Natural killer cell treated with Interleukin-12 subunit alpha and Interleukin-12 subunit beta and Interleukin-15 and Interleukin-18, amount 100 ng/mL, for 72 hours (primary cell): ENCODE measurements at regions not wholly inside any gene's neighbourhood (a gene's known extent, or its start where the extent isn't known, plus 50 kb on each side); places are given as distances from the start of the nearest gene placed in this dataset.
"Not testable (repeated sequence)": the region's sequence is repeated elsewhere in the genome, so short reads cannot be mapped to it uniquely, and the experiment has no call there.

Experiments used
- ATAC-seq, 2 donors: fragments of 150-1000 bp; cut with Tn5 transposase in 1 of 2; sonication (Bioruptor Pico), chemical (Tn5 transposase) in 1 of 2; 2 replicates each; pipeline ENCODE4 v1.10.0; 2021
- DNase-seq: peaks from one replicate; pipeline ENCODE4 v3.0.0; 2022; ENCODE audit warnings: low spot score
- H3K27ac Mint-ChIP-seq, 2 donors: 1 replicate in 1 of 2; 2 replicates in 1 of 2; pipeline ENCODE4 v1.8.0; 2022; ENCODE audit warnings: mixed read lengths in 2 of 2, mild to moderate bottlenecking in 1 of 2, moderate library complexity in 1 of 2
- H3K27me3 Mint-ChIP-seq, 2 donors: 1 replicate in 1 of 2; 2 replicates in 1 of 2; pipeline ENCODE4 v1.8.0; 2022; ENCODE audit warnings: mixed read lengths in 2 of 2
- H3K36me3 Mint-ChIP-seq: one replicate; pipeline ENCODE4 v1.8.0; 2022; ENCODE audit warnings: mixed read lengths
- H3K4me1 Mint-ChIP-seq, 2 donors: 1 replicate in 1 of 2; 2 replicates in 1 of 2; pipeline ENCODE4 v1.8.0; 2022; ENCODE audit warnings: low read depth in 2 of 2, mixed read lengths in 2 of 2, mild to moderate bottlenecking in 1 of 2
- H3K4me3 Mint-ChIP-seq: one replicate; pipeline ENCODE4 v1.8.0; 2022; ENCODE audit warnings: mixed read lengths
- H3K9me3 Mint-ChIP-seq: 2 replicates; pipeline ENCODE4 v1.8.0; 2022; ENCODE audit warnings: mixed read lengths

- DNase-seq = no peak
- Mint-ChIP-seq H3K4me3 (no peak overlapping the region), H3K4me1 (no peaks in the 10 kb centered on the region), H3K9me3 (no peaks in the 10 kb centered on the region), H3K27me3 (peaks cover 19 to 42% of the 10 kb centered on the region in 2 donors), H3K27ac (no peak overlapping the region), H3K36me3 (no peaks in the 10 kb centered on the region)
- ATAC-seq = no peak
Observed at GRCh38 chr4:183011213-183011907, 87.7 kb upstream of the WWC2 start.

DNA sequence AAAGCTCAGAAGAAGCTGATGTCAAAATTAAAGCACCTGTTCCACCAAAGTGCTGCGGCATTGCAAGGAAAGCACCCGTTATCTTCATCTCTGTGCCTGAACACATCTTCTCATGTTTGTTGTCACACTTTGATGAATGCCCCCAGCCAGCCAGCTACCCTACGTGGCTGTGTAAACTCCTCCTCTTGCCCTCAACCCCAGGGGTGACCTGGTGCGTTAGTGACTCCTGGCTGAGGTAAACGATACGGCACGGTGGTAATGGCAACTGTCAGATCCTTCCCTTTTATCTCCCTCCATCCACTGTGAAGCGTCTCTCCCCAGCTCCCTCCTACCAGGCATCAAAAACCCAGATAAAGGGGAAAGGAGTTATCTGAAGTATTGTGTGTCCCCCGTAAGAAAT, 90.6 kb upstream of the WWC2 start:
- no peak overlapping the region for H3K27ac Mint-ChIP-seq
- peaks cover 20 to 42% of the 10 kb centered on the region in 2 donors for H3K27me3 Mint-ChIP-seq
- H3K4me1 Mint-ChIP-seq = no peaks in the 10 kb centered on the region
- ATAC-seq (no peak), DNase-seq (no peak)
- no peaks in the 10 kb centered on the region for H3K9me3 Mint-ChIP-seq
- H3K36me3 Mint-ChIP-seq = peaks cover 4% of the 10 kb centered on the region
- H3K4me3 Mint-ChIP-seq = no peak overlapping the region

DNA sequence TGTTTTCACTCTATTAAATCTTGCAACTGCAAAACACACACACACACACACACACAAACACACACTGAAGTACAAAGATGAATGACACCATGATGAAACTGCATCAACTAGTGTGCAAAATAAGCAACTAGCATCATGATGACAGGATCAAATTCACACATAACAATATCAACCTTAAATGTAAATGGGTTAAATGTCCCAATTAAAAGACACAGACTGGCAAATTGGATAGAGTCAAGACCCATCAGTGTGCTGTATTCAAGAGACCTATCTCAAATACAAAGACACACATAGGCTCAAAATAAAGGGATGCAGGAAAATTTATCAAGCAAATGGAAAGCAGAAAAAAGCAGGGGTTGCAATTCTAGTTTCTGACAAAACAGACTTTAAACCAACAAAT, 87.2 kb upstream of the DCTD start:
- not testable (repeated sequence) for H3K9me3 Mint-ChIP-seq, H3K4me1 Mint-ChIP-seq, ATAC-seq, H3K27ac Mint-ChIP-seq, H3K36me3 Mint-ChIP-seq, H3K4me3 Mint-ChIP-seq, DNase-seq
- H3K27me3 Mint-ChIP-seq = peaks cover 9 to 30% of the 10 kb centered on the region in 2 donors

DNA sequence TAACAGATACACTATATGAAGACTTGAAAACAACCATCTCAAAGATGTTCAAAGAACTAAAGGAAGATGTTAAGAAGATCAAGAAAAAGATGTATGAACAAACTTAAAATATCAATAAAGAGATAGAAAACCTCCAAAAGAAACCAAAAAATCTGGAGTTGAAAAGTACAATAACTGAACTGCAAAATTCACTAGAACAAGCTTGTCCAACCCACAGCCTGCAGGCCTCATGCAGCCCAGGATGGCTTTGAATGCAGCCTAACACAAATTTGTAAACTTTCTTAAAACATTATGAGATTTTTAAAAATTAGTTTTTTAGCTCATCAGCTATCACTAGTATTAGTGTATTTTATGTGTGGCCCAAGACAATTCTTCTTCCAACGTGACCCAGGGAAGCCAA, 77.0 kb upstream of the DCTD start:
- peaks cover 6% of the 10 kb centered on the region for H3K36me3 Mint-ChIP-seq
- H3K4me1 Mint-ChIP-seq = no peaks in the 10 kb centered on the region
- H3K27me3 Mint-ChIP-seq = peaks cover 5 to 12% of the 10 kb centered on the region in 2 donors
- no peak overlapping the region for H3K27ac Mint-ChIP-seq
- DNase-seq (no peak), ATAC-seq (no peak)
- no peak overlapping the region for H3K4me3 Mint-ChIP-seq
- H3K9me3 Mint-ChIP-seq = peaks cover 13% of the 10 kb centered on the region

DNA sequence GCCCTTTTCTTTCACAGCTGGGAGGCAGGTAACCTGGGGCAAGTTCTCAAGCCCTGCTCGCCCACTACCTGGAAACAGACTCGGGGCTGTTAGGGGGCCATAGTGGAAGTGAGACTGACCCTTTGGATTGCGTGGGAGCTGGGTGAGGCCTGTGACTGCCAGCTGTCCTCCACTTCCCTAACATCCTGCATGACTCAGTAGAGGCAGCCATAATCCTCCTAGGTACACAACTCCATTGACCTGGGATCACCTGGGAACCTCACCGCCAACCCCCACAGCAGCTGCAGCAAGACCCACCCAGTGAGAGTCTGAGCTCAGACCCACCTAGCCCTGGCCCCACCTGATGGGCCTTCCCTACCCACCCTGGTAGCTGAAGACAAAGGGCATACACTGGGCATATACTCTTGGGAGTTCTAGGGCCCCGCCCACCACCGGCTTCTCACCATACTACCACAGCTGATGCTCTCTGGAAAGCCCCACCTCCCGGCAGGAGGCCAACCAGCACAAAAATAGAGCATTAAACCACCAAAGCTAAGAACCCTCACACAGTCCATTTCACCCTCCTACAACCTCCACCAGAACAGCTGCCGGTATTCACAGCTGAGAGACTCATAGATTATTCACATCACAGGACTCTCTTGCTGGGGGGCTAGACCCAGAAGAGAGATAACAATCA, 61.1 kb upstream of the DCTD start:
- Mint-ChIP-seq H3K9me3 (no peaks in the 10 kb centered on the region), H3K4me1 (peaks cover 0 to 4% of the 10 kb centered on the region in 2 donors), H3K27me3 (peaks cover 28 to 51% of the 10 kb centered on the region in 2 donors), H3K36me3 (no peaks in the 10 kb centered on the region), H3K4me3 (no peak overlapping the region), H3K27ac (no peak overlapping the region)
- DNase-seq = no peak
- no peak for ATAC-seq

DNA sequence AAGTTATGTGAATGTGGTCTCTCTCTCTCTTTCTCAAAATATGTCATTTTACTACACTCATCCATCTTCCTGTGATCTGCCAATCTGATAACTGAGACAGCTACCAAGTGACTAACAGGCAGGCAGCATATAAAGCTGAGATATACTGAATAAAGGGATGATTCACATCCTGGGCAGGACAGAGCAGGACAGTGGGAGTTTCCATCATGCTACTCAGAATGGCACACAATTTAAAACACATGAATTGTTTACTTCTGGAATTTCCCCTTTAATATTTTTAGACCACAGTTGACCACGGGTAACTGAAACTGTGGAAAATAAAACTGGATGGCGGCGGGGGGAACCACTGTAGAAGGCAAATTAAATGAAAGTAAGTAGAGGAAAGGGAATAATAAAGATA, 58.6 kb upstream of the DCTD start:
- H3K27me3 Mint-ChIP-seq = peaks cover 20 to 42% of the 10 kb centered on the region in 2 donors
- H3K4me3 Mint-ChIP-seq = peak overlapping the region; percentile 25
- H3K4me1 Mint-ChIP-seq = peaks cover 0 to 4% of the 10 kb centered on the region in 2 donors
- peak overlapping the region in 1 of 2 donors; percentile 5 for H3K27ac Mint-ChIP-seq
- no peak for DNase-seq
- H3K9me3 Mint-ChIP-seq = no peaks in the 10 kb centered on the region
- no peaks in the 10 kb centered on the region for H3K36me3 Mint-ChIP-seq
- peak; percentile 76 to 92 for ATAC-seq

DNA sequence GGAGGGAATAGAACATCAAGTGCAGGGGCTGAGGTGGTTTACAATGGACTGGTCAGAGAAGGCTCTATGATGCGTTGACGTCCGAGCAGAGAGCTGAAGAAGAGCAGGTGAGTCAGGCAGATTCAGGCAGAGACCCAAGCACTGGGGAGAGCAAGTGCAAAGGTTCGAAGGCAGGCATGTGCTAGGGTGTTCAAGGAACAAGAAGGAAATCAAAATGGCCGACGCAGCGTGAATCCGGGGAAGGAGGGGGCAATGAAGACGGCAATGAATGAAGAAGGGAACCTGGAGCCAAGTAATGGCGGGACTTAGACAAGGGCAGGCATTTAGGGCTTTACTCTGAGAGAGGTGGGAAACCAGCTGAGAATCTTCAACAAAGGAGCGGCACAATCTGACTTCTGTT, 56.8 kb upstream of the DCTD start:
- ATAC-seq = no peak
- Mint-ChIP-seq H3K4me3 (no peak overlapping the region), H3K9me3 (no peaks in the 10 kb centered on the region), H3K36me3 (no peaks in the 10 kb centered on the region), H3K27ac (no peak overlapping the region), H3K27me3 (peaks cover 26 to 39% of the 10 kb centered on the region in 2 donors), H3K4me1 (peaks cover 0 to 4% of the 10 kb centered on the region in 2 donors)
- no peak for DNase-seq

DNA sequence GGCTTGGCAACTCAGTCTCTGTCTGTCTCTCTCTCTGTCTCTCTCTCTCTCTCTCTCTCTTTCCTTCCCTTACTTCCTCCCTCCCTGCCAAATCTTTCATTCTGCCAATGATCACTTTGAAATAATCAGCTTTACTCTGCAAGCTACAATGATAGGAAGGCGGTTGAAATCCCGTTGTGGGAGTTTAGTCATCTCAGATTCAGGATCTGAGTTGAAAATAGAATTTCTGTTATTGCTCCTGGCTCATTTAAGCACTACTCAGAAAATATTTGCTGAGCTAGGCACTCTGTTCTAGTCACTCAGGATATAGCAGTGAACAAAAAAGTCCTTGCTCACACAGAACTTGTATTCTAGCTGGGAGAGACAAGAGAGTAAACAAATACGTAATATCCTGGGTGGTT, 56.3 kb upstream of the DCTD start:
- ATAC-seq = no peak
- H3K36me3 Mint-ChIP-seq = no peaks in the 10 kb centered on the region
- no peaks in the 10 kb centered on the region for H3K9me3 Mint-ChIP-seq
- H3K27me3 Mint-ChIP-seq = peaks cover 28 to 35% of the 10 kb centered on the region in 2 donors
- no peak for DNase-seq
- no peak overlapping the region for H3K27ac Mint-ChIP-seq
- no peak overlapping the region for H3K4me3 Mint-ChIP-seq
- peaks cover 0 to 4% of the 10 kb centered on the region in 2 donors for H3K4me1 Mint-ChIP-seq

DNA sequence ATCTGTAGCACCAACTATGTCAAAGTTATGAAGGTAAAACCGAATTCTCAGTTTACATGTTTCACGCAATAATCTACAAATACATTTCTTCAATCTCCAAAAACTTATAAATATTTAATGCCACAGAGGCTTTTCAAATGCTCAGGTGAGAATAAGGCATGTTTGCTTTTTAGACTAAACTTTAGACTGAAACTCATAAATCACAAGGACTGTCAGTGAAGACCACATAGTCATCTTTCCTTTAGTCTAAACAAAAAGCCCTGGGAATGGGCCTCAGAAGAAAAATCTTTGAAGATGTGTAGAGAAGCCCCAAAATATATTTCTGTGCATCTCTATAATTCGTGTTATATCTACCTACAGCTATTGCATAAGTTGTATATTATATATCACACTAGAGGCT, 54.5 kb upstream of the DCTD start:
- ATAC-seq (no peak), DNase-seq (no peak)
- Mint-ChIP-seq H3K4me1 (peaks cover 0 to 4% of the 10 kb centered on the region in 2 donors), H3K27ac (no peak overlapping the region), H3K4me3 (no peak overlapping the region), H3K9me3 (no peaks in the 10 kb centered on the region), H3K27me3 (peaks cover 28 to 38% of the 10 kb centered on the region in 2 donors), H3K36me3 (no peaks in the 10 kb centered on the region)

DNA sequence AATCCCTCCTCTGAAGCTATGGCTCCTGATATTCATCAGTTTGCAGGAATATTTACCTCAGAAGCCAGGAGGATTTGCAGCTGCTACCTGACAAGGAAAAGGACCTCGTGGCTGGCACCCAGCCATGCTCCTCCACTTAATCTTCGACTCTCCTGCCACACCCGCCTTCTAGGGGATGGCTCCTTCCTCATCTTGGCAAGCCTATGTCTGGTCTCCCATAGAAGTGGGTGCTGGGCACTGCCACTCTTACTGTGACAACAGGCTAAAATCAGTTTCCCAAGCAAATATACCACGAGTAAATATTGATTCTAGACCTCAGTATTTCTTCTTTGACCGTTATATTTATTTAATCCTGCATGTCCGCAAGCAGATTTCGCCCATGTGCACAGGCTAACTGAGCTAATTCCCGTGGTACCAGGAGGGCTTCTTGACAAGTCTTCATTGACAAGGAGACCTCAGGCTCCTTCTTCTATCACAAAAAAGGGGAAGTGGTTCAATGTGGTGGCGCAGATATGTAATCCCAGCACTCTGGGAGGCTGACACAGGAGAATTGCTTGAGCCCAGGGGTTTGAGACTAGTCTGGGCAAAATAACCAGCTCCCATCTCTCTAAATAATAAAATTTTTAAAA, 52.6 kb upstream of the DCTD start:
- Mint-ChIP-seq H3K36me3 (no peaks in the 10 kb centered on the region), H3K9me3 (no peaks in the 10 kb centered on the region), H3K27ac (no peak overlapping the region), H3K4me1 (no peaks in the 10 kb centered on the region), H3K27me3 (peaks cover 32 to 45% of the 10 kb centered on the region in 2 donors), H3K4me3 (no peak overlapping the region)
- no peak for DNase-seq
- ATAC-seq = no peak

- H3K4me1 Mint-ChIP-seq = no peaks in the 10 kb centered on the region
- ATAC-seq = no peak
- DNase-seq = no peak
- peaks cover 36 to 47% of the 10 kb centered on the region in 2 donors for H3K27me3 Mint-ChIP-seq
- H3K36me3 Mint-ChIP-seq = no peaks in the 10 kb centered on the region
- H3K27ac Mint-ChIP-seq = no peak overlapping the region
- H3K4me3 Mint-ChIP-seq = no peak overlapping the region
- no peaks in the 10 kb centered on the region for H3K9me3 Mint-ChIP-seq
Observed at GRCh38 chr4:182968917-182969650, 51.9 kb upstream of the DCTD start.

GRCh38 chr4:182967403-182967802, 50.2 kb upstream of the DCTD start:
- peaks cover 32 to 39% of the 10 kb centered on the region in 2 donors for H3K27me3 Mint-ChIP-seq
- no peaks in the 10 kb centered on the region for H3K4me1 Mint-ChIP-seq
- no peaks in the 10 kb centered on the region for H3K9me3 Mint-ChIP-seq
- DNase-seq (no peak), ATAC-seq (no peak)
- H3K4me3 Mint-ChIP-seq = no peak overlapping the region
- no peaks in the 10 kb centered on the region for H3K36me3 Mint-ChIP-seq
- no peak overlapping the region for H3K27ac Mint-ChIP-seq
